NB4 (cell line): ENCODE measurements at regions not wholly inside any gene's neighbourhood (a gene's known extent, or its start where the extent isn't known, plus 50 kb on each side); places are given as distances from the start of the nearest gene placed in this dataset.
A peak's percentile ranks its signal among the peaks of the same experiment; 100 is the strongest.

Experiments
- DNase-seq: peaks from one replicate; pipeline ENCODE4 v3.0.0; 2010; ENCODE audit warnings: low read depth
- H3K4me3 ChIP-seq: one replicate; pipeline ENCODE4 v1.5.1; 2011; ENCODE audit warnings: mild to moderate bottlenecking, low read depth, low read length, moderate library complexity
- CTCF ChIP-seq: IDR thresholded peaks from one replicate; pipeline ENCODE4 v1.5.1; 2012; ENCODE audit warnings: low read depth, low read length
- MAX ChIP-seq: IDR thresholded peaks from 2 replicates; pipeline ENCODE4 v1.6.1; 2011; ENCODE audit warnings: low read depth, low read length
- MYC ChIP-seq: IDR thresholded peaks from 2 replicates; pipeline ENCODE4 v1.6.1; 2011; ENCODE audit warnings: low read depth, low read length
- POLR2A ChIP-seq: IDR thresholded peaks from 2 replicates; pipeline ENCODE4 v1.6.1; 2011; ENCODE audit warnings: mild to moderate bottlenecking; ENCODE audit not compliant: insufficient read length; ENCODE audit errors: extremely low read depth

- TF ChIP-seq MYC (no peak), CTCF (no peak), MAX (no peak), POLR2A (no peak)
- no peak overlapping the region for H3K4me3 ChIP-seq
- no peak for DNase-seq
Observed at GRCh38 chr17:68777856-68778694, 176.9 kb upstream of the FAM20A start.

- no peak overlapping the region for H3K4me3 ChIP-seq
- peak; percentile 48 for DNase-seq
- TF ChIP-seq POLR2A (no peak), CTCF (peak; percentile 52), MAX (no peak), MYC (no peak)
Observed at GRCh38 chr17:68777243-68777855, 176.2 kb upstream of the FAM20A start.

- DNase-seq: no peak
- TF ChIP-seq MYC: no peak
- no peak for TF ChIP-seq POLR2A
- TF ChIP-seq CTCF: no peak
- no peak for TF ChIP-seq MAX
- no peak overlapping the region for H3K4me3 ChIP-seq
Observed at GRCh38 chr17:68776451-68776850, 175.3 kb upstream of the FAM20A start.

- DNase-seq: no peak
- no peak for TF ChIP-seq MYC
- TF ChIP-seq MAX: no peak
- TF ChIP-seq CTCF: no peak
- no peak for TF ChIP-seq POLR2A
Observed at GRCh38 chr17:68775969-68776368, 174.8 kb upstream of the FAM20A start.

GRCh38 chr17:68775318-68775717 is 174.2 kb upstream of the FAM20A start:
- no peak for DNase-seq

More at GRCh38 chr17:68775969-68776368, 174.8 kb upstream of the FAM20A start:
- no peak overlapping the region for H3K4me3 ChIP-seq

More at GRCh38 chr17:68775318-68775717, 174.2 kb upstream of the FAM20A start:
- no peak overlapping the region for H3K4me3 ChIP-seq
- TF ChIP-seq POLR2A (no peak), CTCF (no peak), MYC (no peak), MAX (no peak)
